ENCODE measurements at regions not wholly inside any gene's neighbourhood (a gene's known extent, or its start where the extent isn't known, plus 50 kb on each side); places are given as distances from the start of the nearest gene placed in this dataset.
A peak's percentile ranks its signal among the peaks of the same experiment; 100 is the strongest.

DNA sequence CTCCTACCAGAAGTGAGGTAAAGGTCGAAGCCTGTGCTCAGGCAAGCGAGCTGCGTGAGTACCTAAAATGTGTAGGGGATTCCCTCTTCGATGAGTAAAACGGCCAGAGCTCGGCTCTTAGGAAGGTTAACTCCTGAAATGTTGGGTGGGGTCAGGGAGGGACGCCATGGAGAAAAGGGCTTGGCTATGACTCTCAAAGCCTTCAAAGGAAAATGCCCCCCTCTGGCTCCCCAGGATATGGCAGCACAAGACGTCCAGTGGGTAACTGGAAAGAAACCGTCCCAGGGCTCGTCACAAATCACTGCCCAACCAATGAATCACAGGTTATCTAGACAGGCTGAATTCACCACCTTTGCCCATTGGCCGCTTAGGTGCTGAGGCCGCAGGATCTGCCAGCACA lies 58.0 kb downstream of the CALML3 start:
- H3K4me3 ChIP-seq (ENCODE audit: low read length) = no peak overlapping the region
- TF ChIP-seq, protein P1, sequence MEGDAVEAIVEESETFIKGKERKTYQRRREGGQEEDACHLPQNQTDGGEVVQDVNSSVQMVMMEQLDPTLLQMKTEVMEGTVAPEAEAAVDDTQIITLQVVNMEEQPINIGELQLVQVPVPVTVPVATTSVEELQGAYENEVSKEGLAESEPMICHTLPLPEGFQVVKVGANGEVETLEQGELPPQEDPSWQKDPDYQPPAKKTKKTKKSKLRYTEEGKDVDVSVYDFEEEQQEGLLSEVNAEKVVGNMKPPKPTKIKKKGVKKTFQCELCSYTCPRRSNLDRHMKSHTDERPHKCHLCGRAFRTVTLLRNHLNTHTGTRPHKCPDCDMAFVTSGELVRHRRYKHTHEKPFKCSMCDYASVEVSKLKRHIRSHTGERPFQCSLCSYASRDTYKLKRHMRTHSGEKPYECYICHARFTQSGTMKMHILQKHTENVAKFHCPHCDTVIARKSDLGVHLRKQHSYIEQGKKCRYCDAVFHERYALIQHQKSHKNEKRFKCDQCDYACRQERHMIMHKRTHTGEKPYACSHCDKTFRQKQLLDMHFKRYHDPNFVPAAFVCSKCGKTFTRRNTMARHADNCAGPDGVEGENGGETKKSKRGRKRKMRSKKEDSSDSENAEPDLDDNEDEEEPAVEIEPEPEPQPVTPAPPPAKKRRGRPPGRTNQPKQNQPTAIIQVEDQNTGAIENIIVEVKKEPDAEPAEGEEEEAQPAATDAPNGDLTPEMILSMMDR (IDR thresholded peaks at IDR 0.05; ENCODE audit: low read length) = no peak
- TF ChIP-seq EZH2 (optimal IDR thresholded peaks at IDR 0.05; ENCODE audit: low read depth, low read length) (no peak), EZH2phosphoT487 (IDR thresholded peaks at IDR 0.05; ENCODE audit: low read length) (no peak)
- peak overlapping the region; percentile 51; the same call in 1 of the 2 replicates for H3K4me2 ChIP-seq (ENCODE audit: low read depth, low read length)
- H3K9me3 ChIP-seq (replicated peaks; ENCODE audit: insufficient read depth, low read length) = no peaks in the 10 kb centered on the region
- H3K9ac ChIP-seq (ENCODE audit: low read length) = no peak overlapping the region
- H3F3A ChIP-seq (ENCODE audit: insufficient read depth, low read length) = peaks cover 21% of the 10 kb centered on the region
- peaks cover 49% of the 10 kb centered on the region for H3K4me1 ChIP-seq (ENCODE audit: low read length)
- no peak overlapping the region for H2AFZ ChIP-seq (ENCODE audit: low read length)
- H3K79me2 ChIP-seq (ENCODE audit: low read length) = no peaks in the 10 kb centered on the region
- no peaks in the 10 kb centered on the region for H4K20me1 ChIP-seq (ENCODE audit: insufficient read depth, low read length)
- H3K9me2 ChIP-seq (replicated peaks; ENCODE audit: insufficient read depth, low read length) = no peaks in the 10 kb centered on the region
- no peak overlapping the region for H3K27ac ChIP-seq (ENCODE audit: low read length)
- DNase-seq = no peak
- H3K27me3 ChIP-seq (replicated peaks; ENCODE audit: insufficient read depth, low read length) = no peaks in the 10 kb centered on the region
- H3K36me3 ChIP-seq (replicated peaks; ENCODE audit: insufficient read depth, low read length) = no peaks in the 10 kb centered on the region

DNA sequence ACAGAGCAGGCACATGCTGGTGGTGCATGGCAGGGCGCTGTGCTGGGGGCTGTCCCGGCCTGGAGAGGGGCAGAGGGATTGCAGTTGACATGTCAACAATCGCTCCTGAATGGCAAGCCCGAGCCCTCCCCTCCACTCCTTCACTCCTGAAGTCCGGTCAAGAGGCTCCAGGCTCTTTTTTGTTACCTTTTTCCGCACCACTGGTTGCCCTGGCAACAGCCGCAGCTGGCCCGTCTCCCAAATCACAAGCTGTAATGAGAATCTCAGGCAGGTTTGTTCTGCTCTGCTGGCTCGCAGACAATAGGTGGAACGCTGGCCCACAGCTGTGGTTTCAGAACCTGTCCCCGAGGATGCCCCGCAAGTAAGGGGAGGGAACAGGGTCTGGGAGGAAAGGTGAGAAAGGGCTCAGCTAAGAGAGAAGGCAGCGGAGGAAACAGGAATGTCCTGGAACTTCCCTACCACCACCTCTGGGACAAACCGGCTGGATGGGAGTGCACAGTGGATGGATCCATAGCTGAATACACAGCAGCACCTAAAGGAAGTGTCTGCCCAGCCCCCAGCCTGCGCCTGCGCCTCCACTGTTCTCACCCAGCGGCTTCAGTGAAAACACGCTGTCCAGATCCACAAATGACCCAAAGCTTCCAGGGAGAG lies 58.9 kb downstream of the CALML3 start:
- H3K9me3 ChIP-seq (replicated peaks; ENCODE audit: insufficient read depth, low read length) = no peaks in the 10 kb centered on the region
- no peak overlapping the region for H3K9ac ChIP-seq (ENCODE audit: low read length)
- DNase-seq = peak; percentile 74
- no peaks in the 10 kb centered on the region for H4K20me1 ChIP-seq (ENCODE audit: insufficient read depth, low read length)
- no peak overlapping the region for H2AFZ ChIP-seq (ENCODE audit: low read length)
- no peak overlapping the region for H3K4me3 ChIP-seq (ENCODE audit: low read length)
- peaks cover 49% of the 10 kb centered on the region for H3K4me1 ChIP-seq (ENCODE audit: low read length)
- H3K79me2 ChIP-seq (ENCODE audit: low read length) = no peaks in the 10 kb centered on the region
- H3K27me3 ChIP-seq (replicated peaks; ENCODE audit: insufficient read depth, low read length) = no peaks in the 10 kb centered on the region
- peak overlapping the region; percentile 36; the same call in 1 of the 2 replicates for H3K4me2 ChIP-seq (ENCODE audit: low read depth, low read length)
- H3K27ac ChIP-seq (ENCODE audit: low read length) = no peak overlapping the region
- no peaks in the 10 kb centered on the region for H3K36me3 ChIP-seq (replicated peaks; ENCODE audit: insufficient read depth, low read length)
- TF ChIP-seq, protein P1 (IDR thresholded peaks at IDR 0.05; ENCODE audit: low read length) = no peak
- TF ChIP-seq EZH2 (optimal IDR thresholded peaks at IDR 0.05; ENCODE audit: low read depth, low read length) = no peak
- no peak for TF ChIP-seq EZH2phosphoT487 (IDR thresholded peaks at IDR 0.05; ENCODE audit: low read length)
- H3F3A ChIP-seq (ENCODE audit: insufficient read depth, low read length) = peaks cover 21% of the 10 kb centered on the region
- no peaks in the 10 kb centered on the region for H3K9me2 ChIP-seq (replicated peaks; ENCODE audit: insufficient read depth, low read length)

DNA sequence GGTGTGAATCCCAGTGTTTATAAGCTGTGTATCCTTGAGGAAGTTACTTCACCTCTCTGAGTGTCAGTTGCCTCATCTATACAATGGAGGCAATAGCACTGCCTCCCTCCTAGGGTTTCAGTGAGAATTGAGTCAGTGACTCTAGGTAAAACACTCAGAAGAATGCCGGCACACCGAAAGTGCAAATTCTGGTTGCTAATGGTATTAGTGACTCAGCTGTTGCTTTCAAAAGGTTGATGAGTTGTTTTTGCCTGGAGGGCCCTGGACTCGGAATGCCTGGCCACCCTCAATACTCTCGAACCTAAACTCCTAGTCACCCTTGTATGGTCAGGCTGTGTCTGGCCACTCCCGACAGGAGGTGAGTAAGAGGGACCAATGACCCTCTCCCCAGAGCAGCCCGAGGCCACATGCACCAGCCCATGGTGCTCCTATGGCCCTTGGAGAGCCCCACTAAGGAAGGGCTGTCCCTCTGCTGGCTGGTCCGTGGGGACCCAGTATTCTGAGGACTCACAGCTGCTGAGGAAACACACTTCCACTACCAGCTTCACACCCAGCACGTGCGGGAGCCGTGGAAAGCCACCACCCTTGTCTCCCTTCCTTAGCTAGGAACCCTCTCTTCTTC lies 60.2 kb downstream of the CALML3 start:
- no peaks in the 10 kb centered on the region for H3K9me2 ChIP-seq (replicated peaks; ENCODE audit: insufficient read depth, low read length)
- no peak overlapping the region for H3K4me3 ChIP-seq (ENCODE audit: low read length)
- peaks cover 54% of the 10 kb centered on the region for H3K4me1 ChIP-seq (ENCODE audit: low read length)
- no peaks in the 10 kb centered on the region for H3K79me2 ChIP-seq (ENCODE audit: low read length)
- H3K27me3 ChIP-seq (replicated peaks; ENCODE audit: insufficient read depth, low read length) = no peaks in the 10 kb centered on the region
- no peaks in the 10 kb centered on the region for H3K9me3 ChIP-seq (replicated peaks; ENCODE audit: insufficient read depth, low read length)
- TF ChIP-seq, protein P1 (IDR thresholded peaks at IDR 0.05; ENCODE audit: low read length) = no peak
- TF ChIP-seq EZH2phosphoT487 (IDR thresholded peaks at IDR 0.05; ENCODE audit: low read length) = no peak
- no peak for TF ChIP-seq EZH2 (optimal IDR thresholded peaks at IDR 0.05; ENCODE audit: low read depth, low read length)
- no peak overlapping the region for H2AFZ ChIP-seq (ENCODE audit: low read length)
- 0 out of 2 replicates have a peak overlapping the region, but pooled peaks have one; percentile 3 for H3K4me2 ChIP-seq (ENCODE audit: low read depth, low read length)
- H3K36me3 ChIP-seq (replicated peaks; ENCODE audit: insufficient read depth, low read length) = no peaks in the 10 kb centered on the region
- H3F3A ChIP-seq (ENCODE audit: insufficient read depth, low read length) = peaks cover 21% of the 10 kb centered on the region
- no peak overlapping the region for H3K9ac ChIP-seq (ENCODE audit: low read length)
- peak; percentile 71 for DNase-seq
- no peaks in the 10 kb centered on the region for H4K20me1 ChIP-seq (ENCODE audit: insufficient read depth, low read length)
- peak overlapping the region; percentile 3; the same call in 1 of the 2 replicates for H3K27ac ChIP-seq (ENCODE audit: low read length)
